GM19452 (cell line): ENCODE measurements at regions not wholly inside any gene's neighbourhood (a gene's known extent, or its start where the extent isn't known, plus 50 kb on each side); places are given as distances from the start of the nearest gene placed in this dataset.
"Not testable (repeated sequence)": the region's sequence is repeated elsewhere in the genome, so short reads cannot be mapped to it uniquely, and the experiment has no call there.

Experiments
- ATAC-seq: cut with Tn5 transposase; IDR thresholded peaks from one replicate; pipeline ENCODE4 v1.9.1; 2021; ENCODE audit not compliant: unreplicated experiment

DNA sequence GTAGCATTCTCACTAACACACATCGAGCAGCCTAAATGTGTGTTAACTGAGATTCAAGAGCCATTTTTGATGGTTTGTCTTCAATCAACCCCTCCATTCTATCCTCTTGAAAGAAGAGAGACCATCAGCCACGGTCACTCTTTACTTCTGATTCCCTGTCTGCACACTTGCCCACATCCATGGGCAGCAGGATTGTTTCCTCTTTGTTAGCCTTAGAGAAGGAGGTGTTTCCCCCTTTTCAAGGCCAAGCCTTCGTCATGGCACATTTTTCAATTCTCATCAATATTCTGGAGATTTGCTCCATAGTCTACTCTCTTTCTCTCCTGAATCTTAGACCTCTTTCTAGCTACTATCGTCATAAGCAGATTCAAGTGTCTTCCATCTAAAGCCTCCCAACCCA, 522.4 kb upstream of the NAALADL2 start:
- no peak for ATAC-seq

- ATAC-seq: no peak
Observed at GRCh38 chr3:174337227-174337626, 521.9 kb upstream of the NAALADL2 start.

DNA sequence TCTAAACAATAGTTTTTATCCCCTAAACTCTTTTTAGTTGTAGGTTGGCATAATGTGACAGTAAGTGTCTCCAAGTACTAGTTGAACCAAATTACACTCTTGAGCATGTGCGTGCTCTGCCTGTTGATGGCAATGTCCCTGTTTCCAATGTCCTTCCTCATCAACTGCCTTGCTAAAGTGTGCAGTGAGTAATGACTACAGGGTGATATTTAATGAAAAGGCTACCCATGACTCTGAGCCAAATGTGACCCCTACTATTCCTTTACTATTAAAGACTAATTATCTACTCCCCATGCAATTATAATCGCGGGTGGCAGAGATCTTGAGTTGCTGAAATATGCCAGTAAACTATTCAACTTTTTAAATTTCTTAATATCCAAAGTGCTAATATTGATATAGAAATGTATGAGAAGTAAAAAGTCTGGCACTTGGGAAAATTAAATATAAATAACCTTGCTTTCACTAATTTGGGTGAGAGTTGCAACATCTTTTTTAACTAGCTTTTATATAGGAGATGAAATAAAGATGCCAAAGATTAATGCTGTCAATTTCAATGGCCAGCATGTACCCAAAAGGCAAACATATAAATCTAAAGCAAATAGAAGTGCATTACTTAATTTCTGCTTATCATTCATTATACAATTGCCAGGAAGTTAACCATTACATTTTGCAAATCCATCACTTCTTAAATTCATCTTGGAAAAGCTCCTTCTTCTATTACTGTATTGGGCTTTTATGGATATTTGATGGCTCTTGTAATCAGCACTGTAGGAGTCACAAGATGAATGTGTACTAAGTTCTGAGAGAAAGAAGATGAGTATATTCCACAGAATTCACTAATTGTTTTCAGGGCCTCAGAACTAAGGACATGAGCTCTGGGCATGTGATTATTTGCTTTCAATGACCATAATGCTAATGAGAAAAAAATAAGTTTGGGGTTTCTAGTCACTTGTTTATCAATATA, 518.2 kb upstream of the NAALADL2 start:
- no peak for ATAC-seq

- ATAC-seq: no peak
Observed at GRCh38 chr3:174342171-174342570, 517.0 kb upstream of the NAALADL2 start.

GRCh38 chr3:174342941-174343501, 516.1 kb upstream of the NAALADL2 start:
- no peak for ATAC-seq

DNA sequence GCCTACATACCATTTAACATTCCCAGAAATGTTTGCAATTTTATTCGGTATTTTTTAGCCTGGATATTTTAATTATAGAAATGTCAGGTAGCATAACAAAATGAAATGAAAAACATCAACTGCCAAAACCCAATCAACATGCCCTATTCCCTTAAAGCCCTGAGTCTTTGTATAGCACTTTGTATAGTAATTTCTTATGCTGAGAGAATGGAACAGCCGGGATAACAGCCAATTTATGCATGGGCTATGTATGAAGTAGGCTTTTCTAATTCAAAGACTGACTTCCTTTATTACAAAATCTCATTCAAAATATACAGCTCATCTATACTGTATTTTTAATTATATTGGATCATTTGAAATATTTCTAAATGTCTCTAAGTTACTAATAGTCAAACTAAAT, 513.0 kb upstream of the NAALADL2 start:
- no peak for ATAC-seq

- ATAC-seq: no peak
Observed at GRCh38 chr3:174346571-174346970, 512.6 kb upstream of the NAALADL2 start.

DNA sequence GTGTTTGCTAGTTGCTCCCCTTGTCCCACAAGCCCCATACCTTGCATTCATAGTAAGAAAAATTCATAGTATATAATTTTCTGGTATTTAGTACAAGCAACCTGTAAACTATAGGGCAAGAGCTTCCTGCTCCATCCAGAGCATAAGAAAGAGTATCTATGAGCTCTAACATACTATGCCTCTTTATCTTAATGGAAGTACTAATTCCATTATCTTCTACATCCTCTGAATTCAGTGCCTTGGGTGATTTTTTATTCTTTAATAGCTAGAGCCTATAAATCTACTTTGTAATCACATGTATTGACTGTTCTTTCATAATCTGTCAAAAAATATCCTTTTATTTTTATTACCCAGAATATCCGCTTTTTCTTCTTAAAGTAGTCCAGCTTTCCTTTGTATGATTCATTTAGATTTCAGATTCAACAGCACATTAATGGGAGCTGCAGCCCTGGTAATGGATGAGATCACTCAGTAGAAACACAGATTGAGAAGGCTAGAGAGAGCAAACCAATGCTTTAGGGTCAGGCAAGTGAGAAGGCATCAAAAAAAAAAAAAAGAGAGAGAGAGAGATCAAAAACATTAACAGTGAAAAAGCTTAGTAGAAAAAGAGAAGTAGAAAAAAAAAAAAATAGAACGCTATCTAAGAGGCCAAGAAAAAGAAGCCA, 511.5 kb upstream of the NAALADL2 start:
- no peak for ATAC-seq

DNA sequence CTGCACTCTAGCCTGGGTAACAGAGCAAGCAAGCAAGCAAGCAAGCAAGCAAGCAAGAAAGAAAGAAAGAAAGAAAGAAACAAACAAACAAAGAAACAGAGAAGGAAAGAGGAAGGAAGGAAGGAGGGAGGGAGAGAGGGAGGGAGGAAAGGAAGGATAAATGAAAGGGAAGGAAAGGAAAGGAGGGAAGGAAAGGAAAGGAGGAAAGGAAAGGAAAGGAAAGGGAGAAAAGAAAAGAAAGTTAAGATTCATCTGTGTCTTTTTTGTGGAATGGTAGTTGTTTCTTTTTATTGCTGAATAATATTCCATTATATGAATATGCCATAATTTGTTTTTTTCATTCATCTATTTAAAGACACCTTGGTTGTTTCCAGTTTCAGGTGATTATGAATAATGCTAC, 506.9 kb upstream of the NAALADL2 start:
- ATAC-seq: no peak

- ATAC-seq: no peak
Observed at GRCh38 chr3:174355505-174355904, 503.6 kb upstream of the NAALADL2 start.

GRCh38 chr3:174356596-174356995, 502.5 kb upstream of the NAALADL2 start:
- no peak for ATAC-seq

- no peak for ATAC-seq
Observed at GRCh38 chr3:174358252-174358651, 500.9 kb upstream of the NAALADL2 start.

- ATAC-seq: no peak
Observed at GRCh38 chr3:174362556-174362955, 496.6 kb upstream of the NAALADL2 start.

GRCh38 chr3:174363256-174363655, 495.9 kb upstream of the NAALADL2 start:
- no peak for ATAC-seq

DNA sequence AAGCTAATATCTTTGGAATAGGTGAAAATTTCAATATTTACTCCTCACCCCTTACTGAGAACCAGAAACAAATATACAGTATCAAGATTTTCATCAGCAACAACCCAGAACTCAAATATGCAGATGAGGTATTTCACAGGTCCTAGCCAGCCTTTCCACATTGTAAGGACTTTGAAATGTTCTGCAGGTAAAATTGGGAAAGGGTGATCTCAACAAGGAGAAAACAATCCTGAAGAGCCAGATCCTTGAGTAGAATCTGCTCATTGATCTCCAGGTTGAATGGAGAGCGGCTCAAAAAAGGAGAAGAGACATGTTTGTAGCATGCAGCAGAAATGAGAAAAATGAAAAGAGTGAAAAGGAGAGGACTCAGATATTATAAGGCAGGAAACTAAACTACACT, 493.3 kb upstream of the NAALADL2 start:
- ATAC-seq: no peak

GRCh38 chr3:174366904-174367303, 492.2 kb upstream of the NAALADL2 start:
- not testable (repeated sequence) for ATAC-seq

GRCh38 chr3:174376346-174376745, 482.8 kb upstream of the NAALADL2 start:
- no peak for ATAC-seq

DNA sequence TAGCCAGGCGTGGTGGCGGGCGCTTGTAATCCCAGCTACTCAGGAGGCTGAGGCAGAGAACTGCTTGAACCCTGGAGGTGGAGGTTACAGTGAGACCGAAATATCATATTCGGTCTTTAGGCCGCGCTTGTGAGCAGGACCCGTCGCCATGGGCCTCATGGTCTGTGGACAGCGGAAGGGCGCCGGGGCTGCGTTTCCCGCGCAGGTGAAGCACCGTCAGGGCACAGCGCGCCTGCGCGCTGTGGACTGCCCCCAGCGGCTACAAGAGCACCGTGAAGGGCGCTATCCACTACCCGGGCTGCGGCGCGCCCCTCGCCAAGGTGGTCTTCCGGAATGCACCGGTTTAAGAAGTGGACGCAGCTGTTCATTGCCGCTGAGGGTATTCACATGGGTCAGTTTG, 482.0 kb upstream of the NAALADL2 start:
- no peak for ATAC-seq

GRCh38 chr3:174377684-174378083, 481.4 kb upstream of the NAALADL2 start:
- no peak for ATAC-seq

DNA sequence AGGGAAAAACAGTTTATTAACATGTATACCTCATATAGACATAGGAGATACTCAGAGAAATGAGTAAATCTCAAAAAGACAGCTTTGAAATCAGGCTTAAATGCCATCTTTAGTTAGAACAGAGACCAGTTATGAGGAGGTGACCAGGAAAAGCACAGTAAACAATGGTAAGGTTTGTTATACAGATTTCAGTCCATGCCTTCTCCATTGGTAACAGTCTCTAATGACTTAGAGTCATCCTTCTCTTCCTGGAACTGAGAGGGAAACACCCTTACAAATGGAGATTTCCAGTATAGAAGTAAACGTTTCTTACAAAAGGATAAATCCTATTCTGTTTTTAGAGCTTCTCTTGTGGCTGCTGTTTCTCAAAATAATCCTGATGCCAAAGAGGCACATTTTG, 476.3 kb upstream of the NAALADL2 start:
- ATAC-seq: no peak

DNA sequence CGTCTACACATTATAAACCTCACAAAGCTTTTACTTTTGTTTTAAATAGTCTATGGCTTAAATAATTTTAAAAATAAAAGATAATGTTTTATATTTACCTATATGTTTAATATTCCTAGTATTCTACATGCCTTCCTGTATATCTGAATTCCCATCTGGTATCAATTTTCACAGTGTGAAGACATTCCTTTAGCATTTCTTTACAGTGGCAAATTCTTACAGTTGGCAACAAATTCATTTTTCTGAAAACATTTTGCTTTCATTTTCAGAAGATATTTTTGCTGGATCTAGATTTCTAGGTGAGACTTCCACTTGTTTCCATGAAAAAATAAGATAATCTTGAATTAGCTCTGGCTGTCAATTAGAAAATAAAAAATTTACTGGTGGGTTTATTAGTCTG, 471.4 kb upstream of the NAALADL2 start:
- no peak for ATAC-seq

DNA sequence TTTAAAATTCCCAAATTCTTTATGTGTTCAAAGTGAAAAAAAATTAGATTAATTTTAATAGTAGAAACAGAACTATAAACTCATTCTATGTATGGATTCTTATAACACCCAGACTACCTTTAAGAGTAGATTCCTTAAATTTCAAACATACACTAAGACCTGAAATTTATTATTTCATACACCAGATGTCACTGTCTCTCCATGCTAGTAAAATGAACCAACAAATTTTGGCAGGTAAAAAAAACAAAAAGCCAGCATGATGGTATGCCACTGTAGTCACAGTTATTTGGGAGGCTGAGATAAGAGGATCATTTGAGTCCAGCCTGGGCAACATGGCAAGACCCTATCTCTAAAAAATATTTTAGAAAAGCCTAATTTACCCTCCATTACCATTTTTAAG, 461.3 kb upstream of the NAALADL2 start:
- no peak for ATAC-seq
